IMR-90 (cell line): ENCODE measurements at regions not wholly inside any gene's neighbourhood (a gene's known extent, or its start where the extent isn't known, plus 50 kb on each side); places are given as distances from the start of the nearest gene placed in this dataset.
A peak's percentile ranks its signal among the peaks of the same experiment; 100 is the strongest.

Experiments
- ATAC-seq: fragments of 200-7000 bp; cut with Tn5 transposase; 2 replicates; pipeline ENCODE4 v1.9.1; 2020; ENCODE audit warnings: low read depth, mild to moderate bottlenecking, moderate library complexity
- BruUV-seq: library from RNA; stranded (reverse); fragments of 400-500 nt; replicated peaks from 2 replicates; lab custom pipeline; 2021; lab: Mats Ljungman, UMichigan
- CTCF ChIA-PET: fragments of 300-600 bp; formaldehyde crosslinking; extraction: SDS; loops from one replicate; lab custom pipeline; 2021; ENCODE audit warnings: antibody characterized with exemption; lab: Yijun Ruan, JAX
- POLR2A ChIA-PET: fragments of 300-600 bp; sonication (Branson Sonifier 250); formaldehyde crosslinking; loops from one replicate; lab custom pipeline; 2022; ENCODE audit warnings: antibody characterized with exemption; ENCODE audit not compliant: unreplicated experiment; lab: Charles Lee
- DNase-seq: peaks from one replicate; pipeline ENCODE4 v3.0.0; 2013
- H2AFZ ChIP-seq: replicated peaks from 2 replicates; pipeline ENCODE3; 2013; ENCODE audit warnings: low read length, mild to moderate bottlenecking; ENCODE audit not compliant: poor library complexity
- H2AK5ac ChIP-seq: 2 replicates; pipeline ENCODE4 v1.6.1; 2013; ENCODE audit warnings: low read depth, low read length, inconsistent platforms
- H2AK9ac ChIP-seq: replicated peaks from 2 replicates; pipeline ENCODE3; 2013; ENCODE audit warnings: mild to moderate bottlenecking, low read depth, low read length, moderate library complexity; ENCODE audit not compliant: poor library complexity
- H2BK120ac ChIP-seq: 2 replicates; pipeline ENCODE4 v1.6.1; 2013; ENCODE audit warnings: low read depth, low read length, inconsistent platforms
- H2BK15ac ChIP-seq: 3 replicates; pipeline ENCODE4 v1.6.1; 2013; ENCODE audit warnings: low read depth, low read length, inconsistent platforms
- H2BK20ac ChIP-seq: 2 replicates; pipeline ENCODE4 v1.6.1; 2013; ENCODE audit warnings: low read depth, mild to moderate bottlenecking, inconsistent platforms, low read length, moderate library complexity
- H2BK5ac ChIP-seq: 2 replicates; pipeline ENCODE4 v1.6.1; 2013; ENCODE audit warnings: mild to moderate bottlenecking, low read depth, low read length, inconsistent platforms; ENCODE audit not compliant: poor library complexity, severe bottlenecking
- H3K14ac ChIP-seq: replicated peaks from 2 replicates; pipeline ENCODE4 v1.6.1; 2013; ENCODE audit warnings: low read depth, low read length, inconsistent platforms
- H3K18ac ChIP-seq: 2 replicates; pipeline ENCODE4 v1.6.1; 2013; ENCODE audit warnings: low read depth, low read length, control low read depth
- H3K23ac ChIP-seq: 2 replicates; pipeline ENCODE4 v1.6.1; 2013; ENCODE audit warnings: low read depth, low read length, inconsistent platforms
- H3K27ac ChIP-seq: 2 replicates; pipeline ENCODE4 v1.5.1; 2013; ENCODE audit warnings: mild to moderate bottlenecking, control low read depth, low read length; ENCODE audit not compliant: insufficient read depth
- H3K27me3 ChIP-seq: 2 replicates; pipeline ENCODE4 v1.6.1; 2013; ENCODE audit warnings: low read length; ENCODE audit not compliant: control insufficient read depth, insufficient read depth
- H3K36me3 ChIP-seq: 2 replicates; pipeline ENCODE4 v1.6.1; 2013; ENCODE audit warnings: low read length, mixed read lengths; ENCODE audit not compliant: control insufficient read depth, insufficient read depth
- H3K4ac ChIP-seq: 2 replicates; pipeline ENCODE4 v1.6.1; 2013; ENCODE audit warnings: low read depth, low read length, inconsistent platforms
- H3K4me1 ChIP-seq: 2 replicates; pipeline ENCODE4 v1.6.1; 2013; ENCODE audit warnings: low read length, mixed read lengths; ENCODE audit not compliant: control insufficient read depth, insufficient read depth
- H3K4me2 ChIP-seq: 2 replicates; pipeline ENCODE4 v1.6.1; 2013; ENCODE audit warnings: low read depth, mild to moderate bottlenecking, control low read depth, low read length, moderate library complexity
- H3K4me3 ChIP-seq: 2 replicates; pipeline ENCODE4 v1.5.1; 2013; ENCODE audit warnings: low read depth, mild to moderate bottlenecking, control low read depth, low read length, moderate library complexity; ENCODE audit not compliant: insufficient read depth
- H3K56ac ChIP-seq: 2 replicates; pipeline ENCODE4 v1.6.1; 2013; ENCODE audit warnings: low read length, inconsistent platforms; ENCODE audit not compliant: insufficient read depth; ENCODE audit errors: extremely low read depth
- H3K79me1 ChIP-seq, 2 experiments: 2 replicates each; pipeline ENCODE4 v1.6.1; 2013; ENCODE audit warnings: low read length in 2 of 2, inconsistent platforms in 1 of 2, low read depth in 1 of 2
- H3K9ac ChIP-seq: 2 replicates; pipeline ENCODE4 v1.6.1; 2013; ENCODE audit warnings: low read depth, low read length, control low read depth
- H3K9me1 ChIP-seq: 2 replicates; pipeline ENCODE4 v1.6.1; 2013; ENCODE audit warnings: low read length, inconsistent platforms; ENCODE audit not compliant: insufficient read depth
- H3K9me3 ChIP-seq: 2 replicates; pipeline ENCODE4 v1.6.1; 2013; ENCODE audit warnings: low read length; ENCODE audit not compliant: control insufficient read depth, insufficient read depth
- H4K20me1 ChIP-seq: 2 replicates; pipeline ENCODE4 v1.6.1; 2013; ENCODE audit warnings: low read length, inconsistent platforms; ENCODE audit not compliant: insufficient read depth
- H4K5ac ChIP-seq: 2 replicates; pipeline ENCODE4 v1.6.1; 2013; ENCODE audit warnings: mild to moderate bottlenecking, low read depth, low read length, control low read depth
- H4K8ac ChIP-seq, 2 experiments: 2 replicates each; pipeline ENCODE4 v1.6.1; 2013; ENCODE audit warnings: low read depth in 2 of 2, low read length in 2 of 2, control low read depth in 1 of 2, inconsistent platforms in 1 of 2
- H4K91ac ChIP-seq: 2 replicates; pipeline ENCODE4 v1.6.1; 2013; ENCODE audit warnings: low read depth, low read length, inconsistent platforms; ENCODE audit not compliant: insufficient read depth
- BHLHE40 ChIP-seq: fragments of 150-350 bp; IDR thresholded peaks from 2 replicates; pipeline ENCODE4 v1.6.1; 2016; ENCODE audit warnings: mild to moderate bottlenecking, low read depth, low read length
- CEBPB ChIP-seq: IDR thresholded peaks from 2 replicates; pipeline ENCODE4 v1.6.1; 2012; ENCODE audit warnings: low read depth, low read length, improper control_type of control experiment
- CHD1 ChIP-seq: IDR thresholded peaks from 2 replicates; pipeline ENCODE4 v1.6.1; 2012; ENCODE audit warnings: low read depth, low read length, improper control_type of control experiment
- FOS ChIP-seq: fragments of 150-350 bp; IDR thresholded peaks from 2 replicates; pipeline ENCODE4 v1.6.1; 2016; ENCODE audit warnings: low read depth, low read length
- MAFK ChIP-seq: IDR thresholded peaks from 2 replicates; pipeline ENCODE4 v1.6.1; 2012; ENCODE audit warnings: low read depth, low read length, improper control_type of control experiment
- MXI1 ChIP-seq: IDR thresholded peaks from 2 replicates; pipeline ENCODE4 v1.6.1; 2012; ENCODE audit warnings: low read depth, mild to moderate bottlenecking, low read length, moderate library complexity, borderline replicate concordance
- RCOR1 ChIP-seq: IDR thresholded peaks from 2 replicates; pipeline ENCODE4 v1.6.1; 2012; ENCODE audit warnings: mild to moderate bottlenecking, low read length, improper control_type of control experiment; ENCODE audit not compliant: insufficient replicate concordance
- SMC3 ChIP-seq: fragments of 150-350 bp; IDR thresholded peaks from 2 replicates; pipeline ENCODE4 v1.6.1; 2016; ENCODE audit warnings: low read depth, mild to moderate bottlenecking, antibody characterized with exemption, low read length, moderate library complexity
- WGBS, 2 experiments: methylation state at CpG; one replicate each; pipeline versions ENCODE4 v1.1.5 to v1.1.7; 2013; ENCODE audit warnings: missing lambda C conversion rate in 2 of 2; ENCODE audit not compliant: insufficient read length in 1 of 2; ENCODE audit errors: extremely low coverage in 2 of 2; 5-methylcytosine and 5-hydroxymethylcytosine counted together
- dilution Hi-C: fragments of 300-500 bp; cut with HindIII; formaldehyde crosslinking; loops from one replicate; pipeline ENCODE4 v1.14.3; 2018; ENCODE audit warnings: low sequenced_read_pairs; ENCODE audit not compliant: unreplicated experiment
- in situ Hi-C: fragments of 300-500 bp; cut with MboI; formaldehyde crosslinking; loops from 3 replicates; pipeline ENCODE4 v1.14.3; 2019; ENCODE audit warnings: low sequenced_read_pairs, inconsistent platforms, mixed read lengths
- intact Hi-C: fragments of 100-400 bp; cut with micrococcal nuclease; formaldehyde crosslinking; loops from 2 replicates; pipeline ENCODE4 v1.10.0; 2022
- TF ChIP-seq, protein P1 (sequence below): fragments of 150-350 bp; IDR thresholded peaks from 2 replicates; pipeline ENCODE4 v1.6.1; 2016; ENCODE audit warnings: low read depth, mild to moderate bottlenecking, low read length, moderate library complexity, borderline replicate concordance

DNA sequence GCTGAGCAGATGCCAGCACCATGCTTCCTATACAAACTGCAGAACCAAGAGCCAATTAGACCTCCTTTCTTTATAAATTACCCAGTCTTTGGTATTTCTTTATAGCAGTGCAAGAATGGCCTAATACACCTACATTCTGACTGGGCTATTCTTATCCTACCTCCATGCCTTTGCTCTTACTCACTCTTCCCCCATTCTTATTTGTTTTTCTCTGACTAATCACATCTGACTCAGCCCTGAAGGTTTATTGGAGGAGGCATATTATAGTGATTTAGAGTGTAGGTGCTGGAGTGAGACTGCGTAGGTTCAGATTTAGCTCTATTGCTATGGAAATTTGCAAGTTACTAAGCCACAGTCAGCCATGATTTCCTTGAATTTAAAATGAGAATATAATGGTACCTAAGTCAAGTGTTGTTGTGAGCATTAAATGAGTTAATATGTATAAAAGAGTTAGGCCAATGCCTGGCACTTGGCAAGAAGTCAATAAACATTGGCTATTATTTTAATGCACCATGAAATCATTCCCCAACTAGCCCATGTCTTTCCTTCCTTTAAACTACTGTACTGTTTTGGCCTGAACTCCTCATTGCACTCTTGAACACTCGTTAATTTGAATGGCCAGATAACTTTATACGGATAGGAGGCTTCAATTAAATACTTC is 531.2 kb upstream of the ZNF608 start:
- Histone ChIP-seq H3K27ac (no peak overlapping the region), H3K4me2 (peak overlapping the region; percentile 2; the same call in 1 of the 2 replicates), H3K36me3 (no peaks in the 10 kb centered on the region), H3K18ac (no peak overlapping the region), H2BK120ac (peak overlapping the region; percentile 42), H3K4ac (peak overlapping the region; percentile 4; the same call in 1 of the 2 replicates), H4K91ac (no peak overlapping the region), H2AK9ac (no peak overlapping the region), H3K4me1 (peaks cover 2% of the 10 kb centered on the region; the same call in 1 of the 2 replicates), H4K8ac (no peak overlapping the region; a peak in 1 of 4 replicates), H3K79me1 (no peaks in the 10 kb centered on the region), H3K9me1 (0 out of 2 replicates have a peak, but pooled peaks cover 2% of the 10 kb centered on the region), H3K27me3 (no peaks in the 10 kb centered on the region), H3K56ac (no peak overlapping the region), H4K5ac (no peak overlapping the region), H4K20me1 (no peaks in the 10 kb centered on the region), H2AK5ac (peak overlapping the region; percentile 31; the same call in 1 of the 2 replicates), H3K9ac (no peak overlapping the region), H3K4me3 (no peak overlapping the region), H3K14ac (no peak overlapping the region), H3K9me3 (no peaks in the 10 kb centered on the region), H2BK20ac (peak overlapping the region; percentile 28; the same call in 1 of the 2 replicates), H2AFZ (no peak overlapping the region), H2BK15ac (peak overlapping the region; percentile 53; the same call in 1 of the 3 replicates), H2BK5ac (peak overlapping the region; percentile 42), H3K23ac (no peak overlapping the region; the same call in 1 of the 2 replicates)
- intact Hi-C loops (no loop called here), in situ Hi-C loops (no loop called here), dilution Hi-C loops (no loop called here)
- BruUV-seq: no TSS peak
- peak; percentile 53 for TF ChIP-seq CEBPB
- TF ChIP-seq SMC3: no peak
- TF ChIP-seq MXI1: no peak
- peak; percentile 82 for TF ChIP-seq FOS
- TF ChIP-seq, protein P1, sequence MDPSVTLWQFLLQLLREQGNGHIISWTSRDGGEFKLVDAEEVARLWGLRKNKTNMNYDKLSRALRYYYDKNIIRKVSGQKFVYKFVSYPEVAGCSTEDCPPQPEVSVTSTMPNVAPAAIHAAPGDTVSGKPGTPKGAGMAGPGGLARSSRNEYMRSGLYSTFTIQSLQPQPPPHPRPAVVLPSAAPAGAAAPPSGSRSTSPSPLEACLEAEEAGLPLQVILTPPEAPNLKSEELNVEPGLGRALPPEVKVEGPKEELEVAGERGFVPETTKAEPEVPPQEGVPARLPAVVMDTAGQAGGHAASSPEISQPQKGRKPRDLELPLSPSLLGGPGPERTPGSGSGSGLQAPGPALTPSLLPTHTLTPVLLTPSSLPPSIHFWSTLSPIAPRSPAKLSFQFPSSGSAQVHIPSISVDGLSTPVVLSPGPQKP: no peak
- peak; percentile 34; the same call in 1 of the 2 replicates for TF ChIP-seq MAFK
- no peak for TF ChIP-seq CHD1
- TF ChIP-seq BHLHE40: 0 out of 2 replicates have a peak, but pooled peaks have one; percentile 6
- no peak for TF ChIP-seq RCOR1
- ATAC-seq (peak; percentile 92), DNase-seq (peak; percentile 94)
- ChIA-PET POLR2A (no interaction called here), CTCF (no interaction called here)
- WGBS, 2 experiments: 0% methylated on average over 1 of the region's 3 CpGs; no CpG with 5 or more reads in 1 of the 2 experiments
